Uterus (tissue), 2 donors: ENCODE measurements at regions not wholly inside any gene's neighbourhood (a gene's known extent, or its start where the extent isn't known, plus 50 kb on each side); places are given as distances from the start of the nearest gene placed in this dataset.

Experiments used
- CTCF ChIP-seq, 4 experiments: fragments of 200-600 bp in 2 of 4; fragments of 450-650 bp in 2 of 4; sonication (generic) in 2 of 4; IDR thresholded peaks; one replicate each; pipeline ENCODE4 v1.5.1; 2016 to 2019; ENCODE audit warnings: antibody characterized with exemption in 4 of 4, mild to moderate bottlenecking in 2 of 4, moderate library complexity in 1 of 4
- POLR2A ChIP-seq, 2 donors: fragments of 450-650 bp; IDR thresholded peaks; one replicate each; pipeline ENCODE4 v1.6.1; 2016; ENCODE audit warnings: antibody characterized with exemption in 2 of 2, mild to moderate bottlenecking in 1 of 2, moderate library complexity in 1 of 2

DNA sequence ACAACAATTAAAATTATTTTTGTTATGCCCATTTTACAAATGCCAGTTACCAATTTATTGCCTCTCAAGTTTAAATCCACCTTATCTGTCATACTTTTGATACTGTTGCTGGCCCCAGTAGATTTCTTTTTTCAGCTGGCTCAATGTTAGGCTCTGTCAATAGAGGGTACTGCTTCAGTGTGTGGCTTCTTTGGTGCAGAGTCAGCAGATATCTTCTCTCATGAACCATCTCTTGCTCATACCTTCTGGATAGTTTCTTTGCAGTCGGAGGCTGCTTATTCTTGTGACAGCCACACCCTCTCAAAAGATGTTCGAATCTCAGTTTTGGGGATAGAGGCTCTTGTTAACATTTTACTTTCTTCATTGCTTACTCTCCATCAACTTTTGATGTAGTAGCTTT, 849.9 kb upstream of the SEMA6A start:
- no peak for TF ChIP-seq CTCF (IDR thresholded peaks at IDR 0.05)
- TF ChIP-seq POLR2A (IDR thresholded peaks at IDR 0.05) = no peak
